GM12875 (cell line): ENCODE measurements at regions not wholly inside any gene's neighbourhood (a gene's known extent, or its start where the extent isn't known, plus 50 kb on each side); places are given as distances from the start of the nearest gene placed in this dataset.

Experiments
- H3K4me3 ChIP-seq: one replicate; pipeline ENCODE4 v1.5.1; 2011; ENCODE audit warnings: low read depth, low read length, control low read depth
- CTCF ChIP-seq: IDR thresholded peaks from 2 replicates; pipeline ENCODE4 v1.5.1; 2011; ENCODE audit warnings: low read depth, mild to moderate bottlenecking, control low read depth, inconsistent platforms, low read length, moderate library complexity, borderline replicate concordance; ENCODE audit not compliant: insufficient read depth

GRCh38 chr9:100880284-100880683, 148.2 kb upstream of the PLPPR1 start:
- H3K4me3 ChIP-seq: no peak overlapping the region
- TF ChIP-seq CTCF: no peak

- no peak for TF ChIP-seq CTCF
- H3K4me3 ChIP-seq: no peak overlapping the region
Observed at GRCh38 chr9:100884518-100884917, 144.0 kb upstream of the PLPPR1 start.

GRCh38 chr9:100890321-100890720, 138.2 kb upstream of the PLPPR1 start:
- no peak overlapping the region for H3K4me3 ChIP-seq
- no peak for TF ChIP-seq CTCF

- no peak overlapping the region for H3K4me3 ChIP-seq
- no peak for TF ChIP-seq CTCF
Observed at GRCh38 chr9:100911273-100911672, 117.3 kb upstream of the PLPPR1 start.

GRCh38 chr9:100913257-100913656, 115.3 kb upstream of the PLPPR1 start:
- no peak overlapping the region for H3K4me3 ChIP-seq
- TF ChIP-seq CTCF: no peak

GRCh38 chr9:100914266-100914665, 114.3 kb upstream of the PLPPR1 start:
- no peak overlapping the region for H3K4me3 ChIP-seq
- no peak for TF ChIP-seq CTCF

- TF ChIP-seq CTCF: no peak
Observed at GRCh38 chr9:100919506-100919905, 109.0 kb upstream of the PLPPR1 start.

More at GRCh38 chr9:100919506-100919905, 109.0 kb upstream of the PLPPR1 start:
- H3K4me3 ChIP-seq: no peak overlapping the region
